ENCODE measurements at regions not wholly inside any gene's neighbourhood (a gene's known extent, or its start where the extent isn't known, plus 50 kb on each side); places are given as distances from the start of the nearest gene placed in this dataset.

DNA sequence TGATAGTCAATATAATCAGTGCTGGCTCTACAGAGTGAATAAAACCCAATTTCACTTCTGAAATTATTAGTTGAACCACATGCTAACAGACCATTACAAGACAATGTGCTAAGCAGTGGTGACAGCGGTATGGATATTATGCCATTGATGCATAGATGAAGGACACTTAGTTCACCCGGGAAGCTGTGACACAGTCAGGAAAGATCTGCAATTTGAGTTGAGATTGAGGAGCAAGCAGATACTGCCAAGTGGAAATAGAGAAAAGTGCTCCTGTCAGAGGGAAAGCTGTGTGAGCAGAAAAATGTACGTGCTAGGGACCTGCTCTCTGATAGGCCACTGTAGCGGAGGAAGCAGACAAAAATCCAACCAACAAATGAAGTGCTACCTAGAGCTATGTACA, 529.5 kb upstream of the CDH2 start:
- TF ChIP-seq, protein P1, sequence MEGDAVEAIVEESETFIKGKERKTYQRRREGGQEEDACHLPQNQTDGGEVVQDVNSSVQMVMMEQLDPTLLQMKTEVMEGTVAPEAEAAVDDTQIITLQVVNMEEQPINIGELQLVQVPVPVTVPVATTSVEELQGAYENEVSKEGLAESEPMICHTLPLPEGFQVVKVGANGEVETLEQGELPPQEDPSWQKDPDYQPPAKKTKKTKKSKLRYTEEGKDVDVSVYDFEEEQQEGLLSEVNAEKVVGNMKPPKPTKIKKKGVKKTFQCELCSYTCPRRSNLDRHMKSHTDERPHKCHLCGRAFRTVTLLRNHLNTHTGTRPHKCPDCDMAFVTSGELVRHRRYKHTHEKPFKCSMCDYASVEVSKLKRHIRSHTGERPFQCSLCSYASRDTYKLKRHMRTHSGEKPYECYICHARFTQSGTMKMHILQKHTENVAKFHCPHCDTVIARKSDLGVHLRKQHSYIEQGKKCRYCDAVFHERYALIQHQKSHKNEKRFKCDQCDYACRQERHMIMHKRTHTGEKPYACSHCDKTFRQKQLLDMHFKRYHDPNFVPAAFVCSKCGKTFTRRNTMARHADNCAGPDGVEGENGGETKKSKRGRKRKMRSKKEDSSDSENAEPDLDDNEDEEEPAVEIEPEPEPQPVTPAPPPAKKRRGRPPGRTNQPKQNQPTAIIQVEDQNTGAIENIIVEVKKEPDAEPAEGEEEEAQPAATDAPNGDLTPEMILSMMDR (IDR thresholded peaks at IDR 0.05; ENCODE audit: low read depth, low read length, poor library complexity, severe bottlenecking) = no peak
- no peak for TF ChIP-seq EZH2phosphoT487 (IDR thresholded peaks at IDR 0.05; ENCODE audit: borderline replicate concordance, low read length)

All from DOHH2 (cell line).